GM18505 (cell line): ENCODE measurements at regions not wholly inside any gene's neighbourhood (a gene's known extent, or its start where the extent isn't known, plus 50 kb on each side); places are given as distances from the start of the nearest gene placed in this dataset.

Experiments
- ATAC-seq: cut with Tn5 transposase; IDR thresholded peaks from one replicate; pipeline ENCODE4 v1.9.1; 2021; ENCODE audit not compliant: unreplicated experiment
- POLR2A ChIP-seq: IDR thresholded peaks from 4 replicates; pipeline ENCODE4 v1.6.1; 2011; ENCODE audit warnings: borderline replicate concordance; ENCODE audit not compliant: insufficient read depth, insufficient read length; ENCODE audit errors: extremely low read depth

DNA sequence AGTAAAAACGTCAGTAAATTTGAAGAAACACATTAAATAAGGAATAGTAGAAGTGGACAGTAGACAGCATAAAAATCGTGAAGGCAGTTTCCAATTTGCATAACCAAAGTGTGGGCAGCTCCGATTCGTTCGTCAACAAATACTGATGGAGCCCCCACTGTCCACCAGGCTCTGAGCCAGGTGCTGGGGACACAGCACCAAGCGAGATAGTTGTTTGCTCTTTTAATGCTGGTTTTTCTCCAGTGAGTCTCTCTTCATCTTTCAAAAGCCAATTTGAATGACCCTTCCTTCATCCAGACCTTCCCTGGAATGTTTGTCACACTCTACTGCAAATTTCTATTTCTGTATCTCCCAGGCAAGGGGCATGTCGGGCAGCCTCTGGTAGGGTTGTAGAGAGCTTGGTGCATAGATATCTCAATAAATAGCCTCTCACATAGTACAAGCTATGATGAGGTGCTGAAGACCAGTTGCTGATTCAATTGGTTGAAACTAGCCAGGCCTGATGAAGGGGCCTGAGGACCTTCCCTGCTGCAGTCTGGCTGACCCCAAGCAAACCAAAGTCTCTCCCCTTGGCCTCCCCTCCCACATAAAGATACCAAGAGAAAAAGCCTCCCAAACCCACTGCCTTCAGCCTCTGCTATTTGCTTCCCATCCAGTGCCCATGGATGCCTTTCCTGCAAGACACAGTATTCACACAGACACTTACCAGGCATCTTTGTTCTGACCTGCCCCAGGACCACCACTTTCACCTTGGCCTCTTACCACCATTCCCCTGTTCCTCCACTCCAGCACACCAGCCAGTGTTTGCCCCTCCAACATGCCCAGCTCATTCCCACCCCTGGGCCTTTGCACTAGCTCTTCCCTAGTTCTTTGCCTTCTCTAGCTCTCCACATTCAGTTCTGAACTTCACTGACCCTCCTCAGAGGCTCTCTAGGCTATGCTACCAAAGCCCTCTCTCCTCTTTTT is 125.2 kb downstream of the CEBPB start:
- no peak for TF ChIP-seq POLR2A
- no peak for ATAC-seq

DNA sequence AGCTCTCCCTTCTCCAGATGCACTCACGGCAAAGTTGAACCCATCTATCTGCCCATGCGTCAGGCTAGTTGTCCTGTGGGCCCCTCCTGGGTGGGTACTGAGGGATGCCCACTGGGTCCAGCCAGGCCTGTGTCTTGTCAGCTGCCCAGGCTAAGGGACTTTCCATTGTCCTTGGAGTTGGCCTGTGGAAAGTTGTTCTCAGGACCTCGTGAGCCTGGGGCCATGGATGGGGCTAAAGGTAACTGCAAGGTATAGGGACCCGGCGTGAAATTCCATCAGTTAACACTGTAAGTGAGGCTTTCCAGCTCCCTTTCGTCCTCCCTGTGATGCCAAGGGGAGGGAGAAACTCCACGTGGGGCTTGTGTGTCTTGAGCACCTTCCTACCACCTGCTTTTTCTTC is 126.5 kb downstream of the CEBPB start:
- ATAC-seq = no peak
- no peak for TF ChIP-seq POLR2A

DNA sequence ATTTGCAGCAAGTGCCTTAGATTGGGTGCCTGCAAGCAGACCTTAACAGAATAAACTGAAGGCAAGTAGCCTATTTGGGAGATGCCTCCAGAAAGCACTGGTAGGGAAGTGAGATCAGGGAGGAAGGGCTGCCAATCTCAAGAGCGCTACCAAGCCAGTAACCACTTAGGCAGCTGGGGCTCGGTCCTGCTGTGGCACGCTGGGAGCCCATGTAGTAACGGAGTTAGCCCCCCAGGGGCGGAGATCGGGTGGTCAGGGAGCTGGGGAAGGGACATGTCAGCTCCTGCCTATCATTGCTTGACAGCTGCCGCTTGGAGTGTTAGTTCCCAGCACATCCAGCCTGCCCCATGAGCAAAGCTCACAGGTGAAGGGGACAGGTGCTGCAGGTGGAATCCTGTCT is 127.0 kb downstream of the CEBPB start:
- no peak for ATAC-seq
- TF ChIP-seq POLR2A = no peak

DNA sequence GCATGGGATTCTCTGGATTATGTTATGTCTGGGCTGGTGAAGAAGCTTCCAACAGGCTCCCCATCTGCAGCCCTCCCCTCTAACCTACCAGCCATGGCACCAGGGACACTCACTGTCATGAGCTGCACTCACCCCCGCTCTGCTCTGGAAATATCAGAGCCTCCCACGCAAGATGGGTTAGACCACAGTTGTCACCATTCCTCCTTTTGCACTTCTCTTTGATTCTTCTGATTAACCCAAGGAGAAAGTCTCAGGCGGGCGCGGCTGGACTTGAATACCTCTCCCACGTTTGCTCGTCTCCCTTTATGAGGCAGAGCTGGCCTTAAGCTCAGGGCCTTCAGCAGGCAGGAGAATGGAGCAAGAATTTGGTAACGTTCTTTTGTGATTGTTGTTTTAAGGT is 128.1 kb downstream of the CEBPB start:
- no peak for ATAC-seq
- TF ChIP-seq POLR2A = no peak

GRCh38 chr20:50320005-50320900 is 129.6 kb downstream of the CEBPB start:
- ATAC-seq = no peak

GRCh38 chr20:50320901-50321796 is 130.5 kb downstream of the CEBPB start:
- TF ChIP-seq POLR2A = no peak
- ATAC-seq = no peak

More at GRCh38 chr20:50320005-50320900, 129.6 kb downstream of the CEBPB start:
- no peak for TF ChIP-seq POLR2A

- no peak for TF ChIP-seq POLR2A
Measured at GRCh38 chr20:50321797-50322480, 131.3 kb downstream of the CEBPB start.

GRCh38 chr20:50322703-50323131 is 132.1 kb downstream of the CEBPB start:
- ATAC-seq = no peak
- TF ChIP-seq POLR2A = no peak

More at GRCh38 chr20:50321797-50322480, 131.3 kb downstream of the CEBPB start:
- no peak for ATAC-seq

DNA sequence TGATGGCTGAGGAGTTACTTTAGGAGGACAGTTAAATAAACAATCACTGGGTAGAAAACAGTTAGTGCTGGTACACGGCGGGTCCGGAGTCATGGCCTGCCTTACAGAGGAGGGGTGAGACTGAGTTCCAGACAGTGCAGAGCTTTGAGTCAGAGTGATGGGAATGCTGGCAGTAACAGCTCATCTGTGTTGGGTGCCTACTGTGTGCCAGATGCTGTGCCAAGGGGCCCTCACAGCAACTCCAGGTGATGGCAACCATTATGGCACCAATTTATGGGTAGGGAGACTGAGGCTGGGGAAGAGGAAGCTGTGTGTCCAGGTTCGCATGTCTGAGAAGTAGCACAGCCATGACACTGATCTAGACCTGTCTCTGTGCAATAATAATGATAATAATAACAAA is 132.6 kb downstream of the CEBPB start:
- ATAC-seq = no peak
- TF ChIP-seq POLR2A = no peak

- no peak for TF ChIP-seq POLR2A
- no peak for ATAC-seq
Measured at GRCh38 chr20:50323777-50324775, 133.4 kb downstream of the CEBPB start.

DNA sequence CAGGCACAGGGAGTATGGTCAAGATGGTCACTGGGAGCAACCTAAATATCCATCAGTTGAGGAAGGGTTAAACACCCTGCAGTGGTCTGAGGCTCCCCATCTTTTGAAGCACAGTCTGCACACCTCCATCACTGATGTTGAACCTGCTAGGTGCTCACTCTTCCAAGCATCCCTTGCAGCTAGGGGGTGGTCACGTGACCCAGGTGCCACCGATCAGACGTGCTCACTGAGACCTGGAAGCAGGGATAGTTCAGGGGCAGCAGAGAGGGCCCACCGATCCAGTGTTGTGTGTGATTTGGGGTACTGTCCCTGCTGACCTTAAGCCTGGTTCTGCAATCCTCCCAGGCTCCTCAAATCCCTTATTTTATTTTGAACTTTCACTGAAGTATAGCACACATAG is 134.6 kb downstream of the CEBPB start:
- ATAC-seq = no peak

DNA sequence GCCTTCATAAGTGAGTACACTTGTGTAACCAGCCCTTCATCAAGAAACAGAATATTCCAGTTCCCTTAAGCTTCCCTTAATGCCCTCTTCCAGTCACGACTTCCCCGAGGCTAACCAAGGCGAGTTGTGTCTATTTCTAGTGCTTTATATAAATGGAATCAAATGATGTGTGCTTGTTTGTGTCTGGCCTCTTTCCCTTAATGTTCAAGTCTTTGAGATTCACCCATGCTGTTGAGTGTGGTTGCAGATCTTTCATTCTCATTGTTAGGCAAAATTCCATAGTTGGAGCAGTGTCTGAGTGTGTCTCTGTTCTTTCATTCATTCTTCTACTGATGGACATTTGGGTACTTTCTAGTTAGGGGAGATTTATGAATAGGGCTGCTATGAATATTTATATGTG is 135.0 kb downstream of the CEBPB start:
- TF ChIP-seq POLR2A = no peak
- no peak for ATAC-seq

More for the DNA sequence above, 134.6 kb downstream of the CEBPB start:
- TF ChIP-seq POLR2A = no peak

DNA sequence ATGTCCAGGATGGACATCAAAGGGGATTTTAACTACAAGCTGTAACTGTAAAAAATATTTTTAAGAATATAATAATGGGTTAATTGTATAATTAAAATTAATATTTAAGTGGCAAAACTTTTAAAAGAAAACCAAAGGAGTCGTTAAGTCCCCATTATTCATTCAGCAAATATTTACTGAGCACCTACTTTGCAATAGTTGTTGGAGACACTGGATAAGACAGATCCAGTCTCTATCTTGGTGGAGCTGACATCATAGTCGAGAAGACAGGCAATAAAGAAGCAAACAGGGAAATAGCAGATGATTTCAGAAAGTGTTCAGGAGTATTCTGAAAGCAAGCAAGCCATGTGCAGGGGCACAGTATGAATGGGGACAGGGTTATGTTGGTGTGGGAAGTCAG is 137.0 kb downstream of the CEBPB start:
- ATAC-seq = no peak
- no peak for TF ChIP-seq POLR2A
